Loucy (cell line): ENCODE measurements at regions not wholly inside any gene's neighbourhood (a gene's known extent, or its start where the extent isn't known, plus 50 kb on each side); places are given as distances from the start of the nearest gene placed in this dataset.

Experiments
- CTCF ChIP-seq: fragments of 200-600 bp; sonication (generic); conservative IDR thresholded peaks from 2 replicates; pipeline ENCODE4 v1.5.1; 2014; ENCODE audit warnings: mild to moderate bottlenecking, antibody characterized with exemption, low read length
- EZH2phosphoT487 ChIP-seq: fragments of 200-600 bp; IDR thresholded peaks from 2 replicates; pipeline ENCODE4 v1.6.1; 2018; ENCODE audit warnings: antibody characterized with exemption, mild to moderate bottlenecking, moderate library complexity, borderline replicate concordance

- no peak for TF ChIP-seq CTCF
- TF ChIP-seq EZH2phosphoT487 = no peak
These were observed 627.4 kb downstream of the LMO4 start for GRCh38 chr1:87956072-87956471.
